ENCODE measurements at regions not wholly inside any gene's neighbourhood (a gene's known extent, or its start where the extent isn't known, plus 50 kb on each side); places are given as distances from the start of the nearest gene placed in this dataset.
"Not testable (repeated sequence)": the region's sequence is repeated elsewhere in the genome, so short reads cannot be mapped to it uniquely, and the experiment has no call there.

- no peak for DNase-seq (ENCODE audit: low read depth)
These were observed 402.6 kb downstream of the BCKDHB start for GRCh38 chr6:80508885-80509630.

DNA sequence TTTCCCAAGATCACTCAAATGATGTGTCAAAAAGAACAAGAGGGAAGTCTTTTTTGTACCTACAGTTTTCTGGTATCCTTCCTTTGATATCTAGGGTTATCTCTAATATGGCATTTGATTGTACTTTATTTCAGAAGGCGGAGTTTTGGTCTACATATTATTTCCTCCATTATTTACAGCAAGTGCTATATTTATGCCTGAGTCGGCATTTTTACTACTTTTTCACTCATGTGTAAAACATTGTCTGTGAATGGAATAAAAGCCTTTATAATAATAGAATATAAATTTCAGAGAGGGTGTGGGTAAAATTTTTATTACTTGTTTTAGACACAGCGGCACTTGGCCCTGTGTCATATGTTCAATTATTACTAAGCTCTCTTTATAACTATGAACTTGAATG, 398.4 kb downstream of the BCKDHB start:
- DNase-seq (ENCODE audit: low read depth) = no peak

DNA sequence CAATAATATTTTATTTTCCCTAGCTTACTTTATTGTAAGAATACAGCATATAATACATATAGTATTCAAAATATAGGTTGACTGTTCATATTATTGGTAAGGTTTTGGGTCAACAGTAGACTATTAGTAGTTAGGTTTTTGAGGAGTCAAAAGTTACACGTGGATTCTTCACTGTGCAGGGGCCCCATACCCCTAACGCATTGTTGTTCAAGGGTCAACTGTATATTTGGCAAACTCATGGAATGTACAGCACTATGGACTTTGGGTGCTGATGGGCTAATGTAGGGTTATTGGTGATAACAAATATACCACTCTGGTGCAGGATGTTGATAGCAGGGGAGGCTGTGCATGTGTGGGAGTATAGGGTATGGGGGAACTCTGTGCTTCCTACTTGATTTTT, 397.2 kb downstream of the BCKDHB start:
- no peak for DNase-seq (ENCODE audit: low read depth)

- DNase-seq (ENCODE audit: low read depth) = no peak
These were observed 396.4 kb downstream of the BCKDHB start for GRCh38 chr6:80502871-80503270.

GRCh38 chr6:80501636-80502035, 395.2 kb downstream of the BCKDHB start:
- DNase-seq (ENCODE audit: low read depth) = no peak

GRCh38 chr6:80497696-80498486, 391.4 kb downstream of the BCKDHB start:
- not testable (repeated sequence) for DNase-seq (ENCODE audit: low read depth)

DNA sequence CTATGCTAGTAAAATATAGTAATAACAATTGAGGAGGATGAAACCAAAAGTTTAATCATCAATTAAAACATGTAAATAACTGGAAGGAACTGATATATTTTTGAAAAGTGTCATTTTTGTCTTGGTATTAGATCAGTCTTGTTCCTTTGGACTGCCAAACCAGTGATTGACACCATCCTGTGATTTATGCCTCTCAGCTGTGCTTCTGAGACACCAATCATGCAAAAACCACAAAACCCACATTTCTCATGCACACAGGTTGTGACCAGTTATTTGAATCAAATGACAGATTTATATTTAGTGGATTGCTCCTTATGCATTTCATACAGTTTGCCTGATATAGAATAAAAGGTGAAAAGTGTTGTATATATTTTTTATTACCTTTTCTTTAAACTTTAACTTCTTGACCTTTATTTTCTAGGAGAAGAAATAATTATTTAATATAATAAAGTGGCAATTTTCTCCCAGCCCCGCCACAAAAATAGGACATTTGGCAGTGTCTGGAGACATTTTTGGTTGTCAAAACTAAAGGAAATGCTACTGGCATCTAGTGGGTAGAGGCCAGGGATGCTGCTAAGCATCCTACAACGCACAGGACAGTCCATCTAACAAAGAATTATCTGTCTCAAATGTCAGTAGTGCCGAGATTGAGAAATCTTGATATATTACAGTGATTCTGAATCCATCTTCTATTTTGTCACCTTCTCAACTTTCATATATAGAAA, 383.6 kb downstream of the BCKDHB start:
- DNase-seq (ENCODE audit: low read depth) = no peak

- no peak for DNase-seq (ENCODE audit: low read depth)
These were observed 381.7 kb downstream of the BCKDHB start for GRCh38 chr6:80488190-80488589.

DNA sequence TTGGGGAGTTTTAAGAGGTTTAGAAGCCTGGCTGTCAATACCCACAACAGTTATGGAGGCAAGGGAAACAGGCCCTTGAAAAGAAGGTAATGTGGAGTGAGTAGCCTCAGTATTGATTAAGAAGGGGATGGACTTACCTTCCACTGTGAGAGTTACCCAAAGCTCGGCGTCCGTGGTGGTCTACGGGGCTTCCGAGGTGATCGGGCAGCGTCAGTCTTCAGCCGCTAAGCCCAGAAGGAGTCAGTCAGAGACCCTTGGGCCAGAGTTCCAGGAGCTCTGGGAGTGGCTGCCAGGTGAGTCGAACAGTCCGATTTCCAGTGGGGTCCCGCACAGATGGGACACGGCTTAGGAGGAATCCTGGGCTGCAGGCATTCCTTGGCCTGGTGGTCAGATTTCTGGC, 379.0 kb downstream of the BCKDHB start:
- DNase-seq (ENCODE audit: low read depth) = not testable (repeated sequence)

DNA sequence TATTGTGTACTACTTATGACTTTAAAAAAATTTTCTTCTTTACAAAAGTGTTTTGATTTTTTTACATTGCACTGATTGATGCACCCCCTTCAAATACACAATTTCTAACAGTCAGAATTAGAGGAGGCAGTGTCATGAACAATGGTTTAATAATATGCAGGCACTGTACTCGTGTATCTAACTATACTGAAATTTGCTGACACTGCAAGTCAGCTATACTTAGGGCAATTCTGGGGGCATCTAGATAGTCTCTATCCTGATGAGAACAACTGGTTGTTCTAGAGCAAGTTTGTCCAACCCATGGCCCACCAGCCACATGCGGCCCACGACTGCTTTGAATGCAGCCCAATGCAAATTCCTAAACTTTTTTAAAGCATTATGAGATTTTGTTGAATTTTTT, 375.6 kb downstream of the BCKDHB start:
- no peak for DNase-seq (ENCODE audit: low read depth)

GRCh38 chr6:80480421-80481157, 374.1 kb downstream of the BCKDHB start:
- DNase-seq (ENCODE audit: low read depth) = no peak

GRCh38 chr6:80478030-80478429, 371.6 kb downstream of the BCKDHB start:
- DNase-seq (ENCODE audit: low read depth) = no peak

- no peak for DNase-seq (ENCODE audit: low read depth)
These were observed 371.1 kb downstream of the BCKDHB start for GRCh38 chr6:80477591-80477990.

DNA sequence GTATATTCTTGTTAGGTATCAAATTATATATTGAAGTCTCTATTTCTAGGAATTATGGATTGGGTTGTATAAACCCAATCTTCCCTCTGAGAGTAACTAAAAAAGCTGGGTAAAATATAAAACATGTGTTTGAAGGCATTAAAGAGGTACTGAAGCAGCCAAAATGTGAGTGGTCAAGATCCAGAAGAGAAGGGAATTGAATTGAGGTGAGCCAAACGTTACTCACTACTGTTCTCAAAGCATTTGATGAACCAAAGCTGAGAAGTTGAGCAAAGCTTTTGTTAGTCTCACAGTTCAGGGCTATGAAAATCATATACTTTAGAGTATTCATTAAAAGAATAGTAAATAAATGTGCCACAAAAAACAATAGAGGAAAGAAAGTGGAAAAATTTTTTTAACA, 365.8 kb downstream of the BCKDHB start:
- no peak for DNase-seq (ENCODE audit: low read depth)

DNA sequence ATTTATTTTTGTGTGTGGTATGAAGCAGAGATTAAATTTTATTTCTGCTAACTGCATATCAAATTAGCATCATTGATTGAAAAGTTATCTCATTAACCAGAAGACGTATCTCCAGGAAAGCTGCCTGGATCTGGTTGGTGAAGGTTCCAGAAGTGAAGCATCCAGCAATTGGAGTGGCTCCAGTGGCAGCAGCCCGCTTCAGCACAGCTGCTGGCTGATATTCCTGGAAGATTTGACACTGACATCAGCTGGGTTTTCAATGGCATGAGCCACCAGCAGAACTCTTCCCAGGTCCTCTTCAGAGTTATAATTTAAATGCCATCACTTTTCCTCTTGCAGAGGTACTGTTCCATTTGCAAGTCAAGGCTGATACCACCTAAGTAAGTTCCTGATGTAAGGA, 363.5 kb downstream of the BCKDHB start:
- no peak for DNase-seq (ENCODE audit: low read depth)

DNA sequence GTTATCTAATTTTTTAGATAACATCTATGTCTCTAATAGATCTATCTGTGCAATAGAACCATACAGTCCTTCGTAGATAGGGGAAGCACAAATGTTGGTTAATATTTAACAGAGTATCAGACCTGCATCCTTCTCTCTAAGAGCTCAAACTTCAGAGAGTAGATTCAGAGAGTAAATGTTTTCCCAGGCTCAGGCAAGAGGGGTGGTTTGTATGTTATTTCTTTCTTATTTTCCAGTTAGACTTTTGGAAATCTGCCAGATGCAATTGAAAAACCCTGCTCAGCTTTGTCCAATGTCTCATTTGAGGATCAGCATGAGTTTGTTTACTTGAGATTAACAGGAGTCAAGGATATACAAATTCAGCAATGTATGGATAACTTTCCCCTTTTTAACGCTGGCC, 361.9 kb downstream of the BCKDHB start:
- DNase-seq (ENCODE audit: low read depth) = no peak

DNA sequence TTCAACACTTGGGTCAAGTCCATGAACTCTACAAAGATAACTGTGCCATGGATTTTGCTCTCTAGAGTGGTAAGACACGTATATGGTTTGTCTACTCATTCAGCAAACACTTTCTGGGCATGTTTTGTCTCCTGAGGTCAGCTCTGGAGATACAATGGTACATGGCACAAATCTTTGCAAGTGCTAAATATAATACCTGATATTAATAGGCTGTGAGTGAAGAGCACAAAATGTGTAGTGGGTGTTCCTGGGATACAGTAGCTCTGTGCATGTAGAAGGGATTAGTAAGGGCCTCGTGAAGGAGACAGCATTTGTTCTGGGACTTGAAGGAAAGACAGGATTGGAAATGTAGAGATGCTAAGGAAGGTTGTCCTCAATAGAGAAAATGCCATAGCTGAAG, 360.9 kb downstream of the BCKDHB start:
- DNase-seq (ENCODE audit: low read depth) = no peak

GRCh38 chr6:80466981-80467380, 360.5 kb downstream of the BCKDHB start:
- no peak for DNase-seq (ENCODE audit: low read depth)

DNA sequence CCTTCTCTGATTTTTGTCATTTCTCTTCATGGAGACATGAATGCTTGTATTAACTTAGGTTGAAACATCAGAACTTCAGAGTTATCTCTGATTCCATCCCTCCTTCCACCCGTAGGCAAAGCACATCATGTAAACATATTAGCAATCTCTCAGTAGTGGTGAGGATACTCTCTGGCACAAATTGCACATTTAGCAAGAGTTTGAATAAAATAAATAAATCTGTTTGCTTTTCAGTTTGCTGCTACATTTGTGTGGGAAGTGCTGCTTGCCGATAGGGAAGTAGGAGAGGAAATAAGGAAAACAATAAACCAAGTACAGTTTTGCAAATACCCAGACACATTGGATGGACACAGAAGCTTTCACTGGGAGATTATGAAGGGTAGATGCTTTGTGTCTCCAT, 359.0 kb downstream of the BCKDHB start:
- no peak for DNase-seq (ENCODE audit: low read depth)

DNA sequence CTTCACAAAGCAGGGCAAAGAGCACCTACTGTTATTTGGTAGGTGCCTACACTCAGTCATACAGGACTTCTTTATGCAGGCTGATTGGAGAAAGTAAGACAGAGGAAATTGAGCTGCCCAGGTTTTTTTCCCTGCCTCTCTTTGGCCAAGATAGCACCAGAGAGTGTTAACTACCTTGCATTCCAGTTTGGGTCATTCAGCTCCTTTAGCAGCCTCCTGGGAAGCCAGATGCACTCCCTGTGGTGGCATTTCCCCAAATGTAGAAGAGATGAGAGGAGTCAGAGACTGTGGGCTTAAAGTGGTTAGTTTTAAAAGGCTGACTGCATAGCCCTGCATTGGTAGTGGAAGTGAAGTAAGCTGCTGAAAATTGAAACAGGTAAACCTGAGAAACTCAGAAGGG, 358.4 kb downstream of the BCKDHB start:
- no peak for DNase-seq (ENCODE audit: low read depth)

DNA sequence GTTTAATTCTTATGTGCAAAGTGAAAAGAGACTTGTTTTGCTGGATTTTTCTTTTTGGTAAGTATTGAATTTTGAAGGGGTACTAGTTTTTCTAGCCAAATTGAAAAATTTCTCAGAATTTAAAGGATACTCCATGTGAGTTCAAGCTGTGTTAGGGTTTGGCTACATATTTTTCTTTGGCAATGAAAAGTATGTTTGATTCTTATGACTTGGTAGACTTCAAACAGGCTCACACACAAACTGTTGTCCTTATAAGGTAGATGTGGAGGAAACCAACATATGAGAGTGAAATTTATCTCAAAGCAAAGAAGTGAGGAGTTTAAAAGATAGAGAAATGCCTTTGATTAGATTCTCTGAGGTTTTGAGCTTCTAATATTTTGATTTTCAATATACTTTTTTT, 356.7 kb downstream of the BCKDHB start:
- DNase-seq (ENCODE audit: low read depth) = no peak

DNA sequence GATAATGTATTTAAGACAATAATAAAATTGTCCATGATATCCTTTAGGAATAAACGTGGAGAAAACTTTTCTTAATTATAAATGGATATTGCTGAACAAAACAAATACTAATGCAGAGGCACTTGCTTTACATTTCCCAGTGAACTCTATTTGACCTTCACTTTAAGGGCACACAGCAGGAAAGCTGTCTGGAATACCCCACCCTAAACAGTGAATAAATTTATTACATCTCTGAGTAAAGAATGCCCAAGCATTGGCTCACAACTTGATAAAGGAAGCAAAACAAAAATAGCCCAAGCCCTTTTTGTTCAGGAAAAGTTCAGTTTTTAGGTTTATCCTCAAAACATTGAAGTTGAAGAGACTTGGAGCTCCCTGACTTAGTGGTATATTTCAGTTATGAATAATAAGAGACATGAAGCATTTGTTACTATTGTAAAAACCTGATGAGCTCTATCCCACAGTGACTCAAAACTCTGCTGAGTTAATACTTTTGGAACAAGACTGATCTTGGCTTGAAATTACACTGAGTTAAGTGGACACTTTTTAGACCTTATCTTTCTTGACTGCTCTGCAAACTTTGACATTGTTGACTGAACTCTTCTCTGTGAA, 353.9 kb downstream of the BCKDHB start:
- no peak for DNase-seq (ENCODE audit: low read depth)

All from stimulated activated CD8-positive, alpha-beta memory T cell treated with anti-CD3 and anti-CD28 coated beads, Interleukin-12 subunit alpha, Interleukin-12 subunit beta, amount 100 ng/mL, for 4 hours (primary cell).